Vagina (tissue), 2 donors: ENCODE measurements at regions not wholly inside any gene's neighbourhood (a gene's known extent, or its start where the extent isn't known, plus 50 kb on each side); places are given as distances from the start of the nearest gene placed in this dataset.
"Not testable (repeated sequence)": the region's sequence is repeated elsewhere in the genome, so short reads cannot be mapped to it uniquely, and the experiment has no call there.

Experiments
- DNase-seq, 2 donors: peaks; one replicate each; pipeline ENCODE4 v3.0.0-alpha.2; 2017; ENCODE audit errors: extremely low spot score in 2 of 2
- H3K27ac ChIP-seq: fragments of 200-600 bp; sonication (generic); one replicate; pipeline ENCODE4 v1.5.1; 2019
- H3K27me3 ChIP-seq: fragments of 200-600 bp; sonication (generic); one replicate; pipeline ENCODE4 v1.5.1; 2019
- H3K36me3 ChIP-seq, 2 donors: fragments of 200-600 bp; sonication (generic); one replicate each; pipeline ENCODE4 v1.5.1; 2017 to 2019
- H3K4me1 ChIP-seq: fragments of 200-600 bp; sonication (generic); one replicate; pipeline ENCODE4 v1.5.1; 2019
- H3K4me3 ChIP-seq, 2 donors: fragments of 200-600 bp; sonication (generic); 1 replicate in 1 of 2; 2 replicates in 1 of 2; pipeline ENCODE4 v1.5.1; 2016 to 2019
- H3K9me3 ChIP-seq: fragments of 200-600 bp; sonication (generic); one replicate; pipeline ENCODE4 v1.5.1; 2019
- POLR2A ChIP-seq, 2 donors: fragments of 450-650 bp; IDR thresholded peaks; one replicate each; pipeline ENCODE4 v1.6.1; 2017; ENCODE audit warnings: antibody characterized with exemption in 2 of 2, mild to moderate bottlenecking in 2 of 2, moderate library complexity in 2 of 2
- POLR2AphosphoS5 ChIP-seq, 2 donors: sonication (generic); formaldehyde crosslinking; IDR thresholded peaks; one replicate each; pipeline ENCODE4 v1.9.0; 2017; ENCODE audit warnings: antibody characterized with exemption in 2 of 2, mild to moderate bottlenecking in 2 of 2, low read depth in 1 of 2; ENCODE audit not compliant: insufficient read depth in 1 of 2
- intact Hi-C: fragments of 100-400 bp; cut with DNase I; formaldehyde crosslinking; loops from one replicate; pipeline ENCODE4 v1.15.1; 2023
- TF ChIP-seq, protein P1 (sequence below), 3 experiments: fragments of 450-650 bp in 2 of 3; fragments of 200-600 bp in 1 of 3; sonication (generic) in 1 of 3; IDR thresholded peaks; one replicate each; pipeline ENCODE4 v1.5.1; 2017 to 2019; ENCODE audit warnings: antibody characterized with exemption in 3 of 3, mild to moderate bottlenecking in 2 of 3, moderate library complexity in 2 of 3

DNA sequence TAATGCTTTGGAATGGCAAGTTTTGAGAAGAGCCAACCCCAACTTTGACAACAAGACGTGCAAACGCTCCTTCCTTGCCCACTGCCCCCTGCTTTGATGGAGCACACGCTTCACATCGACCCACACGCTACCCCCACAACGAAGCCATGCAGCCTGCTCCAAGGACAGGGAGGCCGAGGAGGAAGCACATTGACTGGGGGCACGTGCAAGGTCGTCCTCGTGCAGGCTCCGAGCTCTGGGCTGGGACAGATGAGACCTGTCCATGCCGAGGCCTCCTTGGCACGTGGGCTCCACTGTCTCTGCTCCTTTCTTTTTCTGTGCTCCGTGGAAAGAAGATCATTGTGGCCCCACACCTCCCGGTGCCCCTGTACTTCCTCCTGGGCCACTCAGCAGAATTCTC lies 309.0 kb downstream of the TEX29 start:
- intact Hi-C loops, result no loop called here
- peak in 1 of 2 donors; percentile 70 for DNase-seq

DNA sequence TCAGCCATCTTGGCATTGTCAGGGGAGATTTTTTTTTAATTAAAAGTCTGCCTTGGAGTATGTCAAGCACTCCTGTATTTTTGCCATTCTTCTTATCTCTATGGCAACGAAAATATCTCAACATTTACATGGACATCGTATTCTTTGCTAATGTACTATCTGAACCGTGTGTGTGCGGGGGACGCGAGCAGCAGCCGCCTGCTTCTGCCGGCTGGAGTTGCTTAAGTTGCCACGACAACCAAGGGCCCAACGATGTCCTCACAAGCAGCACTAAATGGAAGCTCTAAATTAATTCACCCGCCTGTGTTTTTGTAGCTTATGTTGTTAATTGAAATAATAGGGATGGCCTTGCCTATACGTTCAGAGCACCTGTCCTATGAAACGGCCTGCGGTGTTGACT lies 309.5 kb downstream of the TEX29 start:
- Histone ChIP-seq H3K4me3 (no peak overlapping the region), H3K27ac (no peak overlapping the region), H3K9me3 (no peaks in the 10 kb centered on the region), H3K4me1 (no peaks in the 10 kb centered on the region), H3K36me3 (no peaks in the 10 kb centered on the region), H3K27me3 (no peaks in the 10 kb centered on the region)
- no peak for DNase-seq
- TF ChIP-seq POLR2AphosphoS5 (IDR thresholded peaks at IDR 0.05; ENCODE audit: insufficient read depth in 1 of 2, low read depth in 1 of 2) (no peak), POLR2A (IDR thresholded peaks at IDR 0.05) (no peak)
- TF ChIP-seq, protein P1, sequence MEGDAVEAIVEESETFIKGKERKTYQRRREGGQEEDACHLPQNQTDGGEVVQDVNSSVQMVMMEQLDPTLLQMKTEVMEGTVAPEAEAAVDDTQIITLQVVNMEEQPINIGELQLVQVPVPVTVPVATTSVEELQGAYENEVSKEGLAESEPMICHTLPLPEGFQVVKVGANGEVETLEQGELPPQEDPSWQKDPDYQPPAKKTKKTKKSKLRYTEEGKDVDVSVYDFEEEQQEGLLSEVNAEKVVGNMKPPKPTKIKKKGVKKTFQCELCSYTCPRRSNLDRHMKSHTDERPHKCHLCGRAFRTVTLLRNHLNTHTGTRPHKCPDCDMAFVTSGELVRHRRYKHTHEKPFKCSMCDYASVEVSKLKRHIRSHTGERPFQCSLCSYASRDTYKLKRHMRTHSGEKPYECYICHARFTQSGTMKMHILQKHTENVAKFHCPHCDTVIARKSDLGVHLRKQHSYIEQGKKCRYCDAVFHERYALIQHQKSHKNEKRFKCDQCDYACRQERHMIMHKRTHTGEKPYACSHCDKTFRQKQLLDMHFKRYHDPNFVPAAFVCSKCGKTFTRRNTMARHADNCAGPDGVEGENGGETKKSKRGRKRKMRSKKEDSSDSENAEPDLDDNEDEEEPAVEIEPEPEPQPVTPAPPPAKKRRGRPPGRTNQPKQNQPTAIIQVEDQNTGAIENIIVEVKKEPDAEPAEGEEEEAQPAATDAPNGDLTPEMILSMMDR (IDR thresholded peaks at IDR 0.05), result no peak
- intact Hi-C loops, result no loop called here

More for the DNA sequence above, 309.0 kb downstream of the TEX29 start:
- H3K36me3 ChIP-seq, result no peaks in the 10 kb centered on the region
- no peak overlapping the region for H3K4me3 ChIP-seq
- no peaks in the 10 kb centered on the region for H3K4me1 ChIP-seq
- no peaks in the 10 kb centered on the region for H3K27me3 ChIP-seq
- H3K9me3 ChIP-seq, result no peaks in the 10 kb centered on the region
- no peak overlapping the region for H3K27ac ChIP-seq
- TF ChIP-seq, protein P1 (IDR thresholded peaks at IDR 0.05), result no peak
- no peak for TF ChIP-seq POLR2A (IDR thresholded peaks at IDR 0.05)
- no peak for TF ChIP-seq POLR2AphosphoS5 (IDR thresholded peaks at IDR 0.05; ENCODE audit: insufficient read depth in 1 of 2, low read depth in 1 of 2)

DNA sequence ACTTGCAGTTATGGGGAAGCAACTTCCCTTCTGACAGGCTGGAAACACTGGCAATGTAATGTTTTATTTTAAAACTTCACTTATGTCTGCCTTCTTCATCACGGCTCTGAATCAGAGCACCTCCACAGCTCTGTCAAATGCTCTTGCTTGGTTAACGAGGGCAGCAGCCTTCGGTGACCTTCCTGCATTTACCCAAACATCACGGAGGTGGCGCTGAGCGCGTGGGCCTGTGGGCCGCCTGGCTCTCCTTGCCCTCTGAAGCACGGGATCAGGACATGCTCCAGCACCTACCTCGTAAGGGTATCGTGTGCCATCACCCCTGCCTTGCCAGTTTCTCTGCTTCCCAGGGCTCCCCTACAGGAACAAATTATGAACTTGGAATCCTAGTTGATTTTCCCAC lies 310.0 kb downstream of the TEX29 start:
- Histone ChIP-seq H3K27ac (no peak overlapping the region), H3K4me3 (no peak overlapping the region), H3K4me1 (no peaks in the 10 kb centered on the region), H3K27me3 (no peaks in the 10 kb centered on the region), H3K9me3 (no peaks in the 10 kb centered on the region), H3K36me3 (no peaks in the 10 kb centered on the region)
- TF ChIP-seq POLR2A (IDR thresholded peaks at IDR 0.05), result no peak
- TF ChIP-seq, protein P1 (IDR thresholded peaks at IDR 0.05), result no peak
- TF ChIP-seq POLR2AphosphoS5 (IDR thresholded peaks at IDR 0.05; ENCODE audit: insufficient read depth in 1 of 2, low read depth in 1 of 2), result no peak
- peak in 1 of 2 donors; percentile 79 for DNase-seq
- intact Hi-C loops, result no loop called here

DNA sequence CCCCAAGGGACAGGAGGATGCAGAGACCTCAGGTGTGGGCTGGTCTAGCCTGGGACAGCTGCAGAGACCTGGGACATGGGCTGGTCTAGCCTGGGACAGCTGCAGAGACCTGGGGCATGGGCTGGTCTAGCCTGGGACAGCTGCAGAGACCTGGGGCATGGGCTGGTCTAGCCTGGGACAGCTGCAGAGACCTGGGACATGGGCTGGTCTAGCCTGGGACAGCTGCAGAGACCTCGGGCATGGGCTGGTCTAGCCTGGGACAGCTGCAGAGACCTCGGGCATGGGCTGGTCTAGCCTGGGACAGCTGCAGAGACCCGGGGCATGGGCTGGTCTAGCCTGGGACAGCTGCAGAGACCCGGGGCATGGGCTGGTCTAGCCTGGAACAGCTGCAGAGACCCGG lies 310.8 kb downstream of the TEX29 start:
- H3K4me1 ChIP-seq, H3K27me3 ChIP-seq, H3K9me3 ChIP-seq, H3K36me3 ChIP-seq, H3K27ac ChIP-seq, DNase-seq, intact Hi-C loops, H3K4me3 ChIP-seq: not testable (repeated sequence)

DNA sequence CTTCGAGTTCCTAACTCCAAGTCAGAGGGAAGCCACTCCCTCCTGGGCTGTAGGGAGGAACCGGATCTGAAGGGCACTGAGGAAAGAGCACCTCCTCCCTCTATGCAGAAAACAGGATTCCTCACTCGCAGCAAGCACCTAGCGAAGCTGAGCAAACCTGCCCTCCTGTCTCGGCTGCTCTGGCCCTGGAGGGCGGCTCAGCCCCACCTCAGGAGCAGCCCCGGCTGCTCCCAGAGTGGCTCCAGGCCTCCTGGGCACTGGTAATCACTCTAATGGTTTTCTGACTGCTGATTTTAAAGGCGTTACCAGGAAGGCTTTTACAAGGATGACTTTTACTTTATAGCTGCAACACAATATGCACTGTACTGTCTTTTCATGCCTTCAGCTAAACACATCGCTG lies 312.5 kb downstream of the TEX29 start:
- no peak overlapping the region for H3K4me3 ChIP-seq
- DNase-seq, result peak in 1 of 2 donors; percentile 52
- H3K36me3 ChIP-seq, result no peaks in the 10 kb centered on the region
- no peak overlapping the region for H3K27ac ChIP-seq
- H3K9me3 ChIP-seq, result no peaks in the 10 kb centered on the region
- no peak for TF ChIP-seq POLR2AphosphoS5 (IDR thresholded peaks at IDR 0.05; ENCODE audit: insufficient read depth in 1 of 2, low read depth in 1 of 2)
- TF ChIP-seq, protein P1 (IDR thresholded peaks at IDR 0.05), result no peak
- TF ChIP-seq POLR2A (IDR thresholded peaks at IDR 0.05), result no peak
- no peaks in the 10 kb centered on the region for H3K27me3 ChIP-seq
- no peaks in the 10 kb centered on the region for H3K4me1 ChIP-seq
- intact Hi-C loops, result no loop called here

DNA sequence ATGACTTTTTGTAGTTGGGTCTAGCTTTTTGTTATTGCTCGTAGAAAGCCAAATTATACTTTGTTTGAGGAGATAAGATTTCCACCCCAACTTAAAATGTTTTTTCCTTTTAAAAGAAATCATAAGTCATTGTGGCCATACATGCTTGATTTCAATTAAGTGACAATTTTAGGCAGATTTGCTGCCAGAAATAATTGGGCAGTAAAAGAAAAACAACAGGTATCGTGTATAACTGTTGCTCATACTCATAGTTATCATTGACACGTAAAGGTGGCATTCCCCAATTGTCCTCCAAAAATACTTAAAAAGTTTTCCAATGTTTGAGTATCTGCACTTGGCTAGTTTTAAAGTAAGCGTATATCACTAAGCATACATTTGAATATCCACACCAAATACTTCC lies 313.0 kb downstream of the TEX29 start:
- intact Hi-C loops, result no loop called here

More for the DNA sequence above, 313.0 kb downstream of the TEX29 start:
- Histone ChIP-seq H3K27ac (no peak overlapping the region), H3K9me3 (no peaks in the 10 kb centered on the region), H3K27me3 (no peaks in the 10 kb centered on the region), H3K4me1 (no peaks in the 10 kb centered on the region), H3K36me3 (no peaks in the 10 kb centered on the region), H3K4me3 (no peak overlapping the region)
- TF ChIP-seq POLR2A (IDR thresholded peaks at IDR 0.05) (no peak), POLR2AphosphoS5 (IDR thresholded peaks at IDR 0.05; ENCODE audit: insufficient read depth in 1 of 2, low read depth in 1 of 2) (no peak)
- TF ChIP-seq, protein P1 (IDR thresholded peaks at IDR 0.05), result no peak
- no peak for DNase-seq
